ENCODE measurements at regions not wholly inside any gene's neighbourhood (a gene's known extent, or its start where the extent isn't known, plus 50 kb on each side); places are given as distances from the start of the nearest gene placed in this dataset.
"Not testable (repeated sequence)": the region's sequence is repeated elsewhere in the genome, so short reads cannot be mapped to it uniquely, and the experiment has no call there.

DNA sequence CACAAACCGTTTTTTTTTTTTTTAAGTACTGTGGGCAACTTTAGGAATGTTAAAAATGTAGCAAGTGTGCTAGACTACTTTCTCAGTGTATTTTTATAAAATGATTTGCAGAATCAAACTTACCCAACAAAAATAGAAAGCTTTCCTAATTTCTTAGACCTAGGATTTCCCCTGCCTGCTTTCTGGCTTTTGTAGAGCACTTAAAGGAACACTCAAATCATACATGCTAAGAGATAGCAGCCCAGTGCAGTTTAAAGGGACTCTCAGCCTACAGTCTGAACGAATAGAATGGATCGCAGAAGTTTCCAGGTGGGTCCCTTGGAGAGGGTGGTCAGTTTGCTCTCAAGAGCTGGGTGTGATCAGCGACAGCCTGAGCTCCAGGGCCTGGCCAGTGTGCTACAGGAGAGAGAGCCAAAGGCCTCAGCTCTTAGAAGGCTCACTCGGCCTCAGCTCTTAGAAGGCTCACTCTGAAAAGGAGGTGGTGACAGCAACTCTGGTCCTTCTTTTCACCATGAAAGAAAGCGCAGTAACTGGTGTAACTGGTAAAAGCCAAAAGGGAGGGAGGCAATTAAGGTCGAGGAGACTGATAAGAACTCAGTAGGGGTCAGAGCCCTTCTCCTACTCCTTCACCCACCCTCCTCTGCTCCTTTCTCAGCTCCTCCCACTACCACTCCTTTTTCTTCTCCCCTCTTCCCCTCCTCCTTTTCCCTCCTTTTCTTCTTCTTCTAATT, 142.4 kb downstream of the ZFP64 start:
- peak; percentile 54 for DNase-seq (ENCODE audit: low spot score)

GRCh38 chr20:52047811-52048764, 143.5 kb downstream of the ZFP64 start:
- no peak for DNase-seq (ENCODE audit: low spot score)

GRCh38 chr20:52041966-52042365, 149.6 kb downstream of the ZFP64 start:
- DNase-seq (ENCODE audit: low spot score), result no peak

DNA sequence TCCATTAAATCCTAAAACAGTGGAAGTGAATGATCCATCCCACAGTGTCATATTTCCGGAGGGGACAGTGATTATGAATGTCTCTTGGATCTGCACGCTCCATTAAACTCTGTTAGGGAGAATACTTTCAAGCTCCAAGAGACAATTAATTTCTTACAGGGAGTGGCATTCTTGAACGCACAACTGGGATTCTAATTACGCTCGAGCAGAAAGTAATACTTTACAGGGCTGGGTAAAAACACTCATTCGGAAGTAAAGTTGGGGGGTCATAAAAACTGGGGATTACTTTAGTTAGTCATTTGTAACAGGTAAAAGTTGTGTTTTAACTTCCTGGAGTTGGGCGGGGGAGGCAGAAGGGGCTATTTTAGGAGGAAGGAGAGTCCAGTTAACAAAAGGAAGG, 151.8 kb downstream of the ZFP64 start:
- no peak for DNase-seq (ENCODE audit: low spot score)

DNA sequence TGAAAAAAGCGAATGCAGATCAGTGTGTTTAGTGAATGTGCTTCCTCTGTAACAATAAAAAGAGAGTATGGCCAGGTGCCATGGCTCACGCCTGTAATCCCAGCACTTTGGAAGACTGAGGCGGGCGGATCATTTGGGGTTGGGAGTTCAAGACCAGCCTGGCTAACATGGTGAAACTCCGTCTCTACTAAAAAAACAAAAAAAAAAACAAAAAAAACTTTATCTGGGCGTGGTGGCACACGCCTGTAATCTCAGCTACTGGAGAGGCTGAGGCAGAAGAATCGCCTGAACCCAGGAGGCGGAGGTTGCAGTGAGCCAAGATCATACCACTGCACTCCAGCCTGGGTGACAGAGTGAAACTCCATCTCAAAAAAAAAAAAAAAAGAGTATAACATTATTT, 152.9 kb downstream of the ZFP64 start:
- not testable (repeated sequence) for DNase-seq (ENCODE audit: low spot score)

- DNase-seq (ENCODE audit: low spot score), result no peak
Measured at GRCh38 chr20:52037370-52037769, 154.2 kb downstream of the ZFP64 start.

DNA sequence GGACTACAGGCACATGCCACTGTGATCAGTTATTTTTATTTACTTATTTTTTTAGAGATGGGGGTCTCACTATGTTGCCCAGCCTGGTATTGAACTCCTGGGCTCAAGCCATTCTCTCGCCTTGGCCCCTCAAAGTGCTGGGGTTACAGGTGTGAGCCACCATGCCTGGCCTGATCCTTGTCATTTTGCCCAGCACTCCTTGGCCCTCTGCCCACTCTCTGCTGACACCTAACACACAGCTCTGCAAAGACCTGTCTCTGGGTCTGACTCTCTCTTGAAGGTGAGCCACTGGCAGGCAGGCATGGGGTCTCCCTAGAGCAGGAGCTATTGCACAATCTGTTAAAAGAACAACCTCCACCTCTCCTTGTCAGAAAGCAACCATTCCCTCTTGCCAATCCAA, 155.6 kb downstream of the ZFP64 start:
- DNase-seq (ENCODE audit: low spot score), result no peak

DNA sequence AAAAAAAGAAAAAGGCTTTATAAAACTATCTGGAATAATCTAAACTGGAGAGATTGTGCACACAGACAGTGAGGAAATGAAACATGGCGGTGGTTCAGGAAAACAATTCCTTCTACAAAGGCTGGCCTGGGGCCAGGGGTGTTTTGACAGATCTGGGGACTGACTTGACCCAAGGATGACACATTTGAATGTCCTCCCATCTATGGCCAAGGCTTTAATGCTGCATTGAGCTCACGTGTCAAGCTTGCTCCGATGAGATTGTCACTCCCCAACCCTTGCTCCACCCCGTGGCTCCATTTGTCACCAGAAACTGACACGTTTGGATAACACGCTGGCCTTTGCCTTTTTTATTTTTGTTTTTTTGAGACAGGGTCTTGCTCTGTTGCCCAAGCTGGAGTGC, 156.1 kb downstream of the ZFP64 start:
- DNase-seq (ENCODE audit: low spot score), result no peak

DNA sequence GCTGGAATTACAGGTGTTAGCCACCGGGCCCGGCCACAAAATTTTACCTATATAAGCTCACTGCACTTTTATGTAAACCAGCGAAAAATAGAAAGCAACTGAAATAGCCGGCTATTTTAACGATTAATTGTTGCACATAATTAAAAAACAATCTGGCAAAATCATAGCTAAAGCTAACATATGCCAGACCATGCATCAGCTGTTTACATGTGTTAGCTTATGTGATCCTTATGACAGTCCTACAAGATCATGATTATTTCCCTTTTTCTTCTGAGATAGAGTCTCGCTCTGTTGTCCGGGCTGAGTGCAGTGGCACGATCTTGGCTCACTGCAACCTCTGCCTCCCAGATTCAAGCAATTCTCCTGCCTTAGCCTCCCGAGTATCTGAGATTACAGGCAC, 157.0 kb downstream of the ZFP64 start:
- DNase-seq (ENCODE audit: low spot score), result no peak

DNA sequence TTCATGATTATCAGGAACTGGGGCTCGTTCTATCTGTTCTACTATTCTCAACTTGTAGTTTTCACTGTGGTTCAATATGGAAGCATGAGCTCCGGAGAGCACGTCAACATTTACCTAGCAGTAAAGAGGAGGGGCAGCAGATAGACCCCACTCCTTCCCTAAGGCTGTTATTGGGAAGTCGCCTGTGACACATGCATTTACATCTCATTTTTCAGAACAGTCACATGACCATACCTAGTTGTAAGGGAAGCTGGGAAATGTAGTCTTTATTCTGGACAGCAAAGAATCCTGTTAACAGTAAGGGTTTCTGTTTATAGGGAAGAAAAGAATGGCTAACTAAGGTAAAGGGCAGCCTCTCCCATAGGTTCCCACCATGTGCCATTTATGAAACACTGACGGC, 158.3 kb downstream of the ZFP64 start:
- no peak for DNase-seq (ENCODE audit: low spot score)

GRCh38 chr20:52032304-52032683, 159.3 kb downstream of the ZFP64 start:
- not testable (repeated sequence) for DNase-seq (ENCODE audit: low spot score)

DNA sequence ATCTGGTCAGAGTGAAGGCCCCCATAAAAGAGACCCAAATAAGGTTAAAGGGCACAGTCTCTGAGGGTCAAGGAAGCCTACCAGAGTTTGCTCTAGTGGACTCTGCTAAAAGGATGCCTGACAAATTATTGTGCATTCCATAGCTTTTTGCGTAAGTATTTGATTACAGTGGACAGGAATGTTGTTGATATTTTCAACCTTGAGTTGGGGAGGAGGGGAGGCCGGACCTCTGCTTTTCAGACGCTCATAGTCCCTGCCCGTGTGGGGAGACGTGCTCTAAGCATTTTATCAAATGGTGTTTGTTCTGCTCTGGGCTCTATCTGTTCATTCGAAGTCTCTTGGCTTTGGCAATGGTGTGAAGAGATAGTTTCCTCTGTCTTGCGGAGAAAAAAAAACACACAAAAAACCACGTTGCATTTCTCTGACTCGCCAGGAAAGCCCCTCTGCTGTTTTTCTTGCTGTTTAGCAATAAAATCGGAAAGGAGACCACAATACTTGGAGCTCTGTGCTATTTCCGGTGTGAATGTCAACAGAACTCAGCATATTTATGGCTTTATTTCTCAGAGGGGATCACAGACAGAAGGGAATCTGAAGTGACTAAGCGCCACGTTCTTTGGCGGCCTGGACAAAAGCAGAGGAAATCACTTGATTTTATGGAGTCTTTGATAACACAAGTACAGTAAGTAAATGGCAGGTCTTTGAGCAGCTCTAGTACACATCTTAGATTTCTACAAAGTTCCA, 159.8 kb downstream of the ZFP64 start:
- DNase-seq (ENCODE audit: low spot score), result peak; percentile 75

- peak; percentile 35 for DNase-seq (ENCODE audit: low spot score)
Measured at GRCh38 chr20:52031206-52031562, 160.4 kb downstream of the ZFP64 start.

- not testable (repeated sequence) for DNase-seq (ENCODE audit: low spot score)
Measured at GRCh38 chr20:52029129-52029528, 162.4 kb downstream of the ZFP64 start.

DNA sequence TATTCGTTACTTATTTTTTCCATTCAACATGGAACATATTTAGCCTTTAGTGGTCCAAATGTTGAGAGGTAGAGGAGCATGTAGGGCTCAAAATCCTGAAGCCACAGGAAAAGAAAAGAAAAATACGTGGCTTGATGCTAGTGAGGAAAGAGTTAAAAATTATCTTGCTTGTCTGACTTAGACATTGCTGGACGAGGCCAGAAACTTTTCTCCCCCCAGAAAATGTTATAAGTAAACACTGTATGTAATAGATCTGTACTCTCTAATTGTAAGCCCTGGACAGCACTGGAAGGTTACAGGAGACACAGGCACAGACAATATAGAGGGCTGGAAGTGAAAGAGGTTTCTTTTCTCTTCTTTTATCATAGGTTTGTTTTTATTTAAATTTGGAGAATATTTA, 165.6 kb downstream of the ZFP64 start:
- DNase-seq (ENCODE audit: low spot score), result no peak

DNA sequence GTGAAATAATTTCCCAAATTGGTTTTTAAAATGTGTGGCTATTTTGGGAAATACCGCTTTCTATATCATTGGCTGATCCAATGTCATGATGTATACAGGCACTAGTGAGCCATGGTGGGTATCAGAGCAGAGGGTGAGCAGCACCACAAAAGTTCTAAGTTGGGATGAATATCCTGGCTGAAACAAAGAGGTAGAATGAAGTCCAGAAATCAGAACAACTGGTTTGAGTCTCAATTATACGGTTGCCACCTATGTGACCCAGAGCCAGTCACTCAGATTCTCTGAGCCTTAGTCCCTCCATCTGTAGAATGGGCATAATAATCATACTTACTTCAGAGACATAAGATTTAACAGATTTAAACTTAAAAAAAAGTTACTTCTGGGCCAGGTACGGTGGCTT, 172.3 kb downstream of the ZFP64 start:
- no peak for DNase-seq (ENCODE audit: low spot score)

DNA sequence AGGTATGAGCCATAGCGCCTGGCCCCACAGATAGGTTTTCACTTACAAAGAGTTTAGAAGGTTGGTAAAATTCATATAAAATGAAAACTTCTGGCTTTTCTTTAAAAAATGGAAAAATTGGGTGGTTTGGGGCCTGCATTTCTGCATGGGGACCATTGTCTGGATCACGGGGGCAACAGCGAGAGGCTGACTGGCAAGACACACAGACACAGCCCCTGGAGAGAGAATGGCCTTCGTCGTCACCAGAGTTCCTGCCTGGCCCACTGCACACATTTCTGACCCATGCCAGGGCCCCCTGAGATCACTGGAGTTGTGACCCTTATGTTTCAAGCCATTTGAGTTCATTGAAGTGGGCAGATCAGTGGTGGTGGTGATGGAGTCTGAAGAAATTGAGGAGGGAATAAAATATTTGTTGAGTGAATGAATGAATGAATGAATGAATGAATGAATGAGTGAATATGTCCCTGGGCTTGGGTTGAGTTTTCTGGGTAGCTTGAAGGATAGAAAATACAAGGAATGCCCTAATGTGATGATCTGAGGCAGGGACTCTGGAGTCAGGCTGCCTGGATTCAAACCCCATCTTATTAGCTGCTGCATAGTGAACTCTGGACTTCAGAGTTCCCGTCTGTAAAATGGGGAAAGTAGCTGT, 173.8 kb downstream of the ZFP64 start:
- no peak for DNase-seq (ENCODE audit: low spot score)

DNA sequence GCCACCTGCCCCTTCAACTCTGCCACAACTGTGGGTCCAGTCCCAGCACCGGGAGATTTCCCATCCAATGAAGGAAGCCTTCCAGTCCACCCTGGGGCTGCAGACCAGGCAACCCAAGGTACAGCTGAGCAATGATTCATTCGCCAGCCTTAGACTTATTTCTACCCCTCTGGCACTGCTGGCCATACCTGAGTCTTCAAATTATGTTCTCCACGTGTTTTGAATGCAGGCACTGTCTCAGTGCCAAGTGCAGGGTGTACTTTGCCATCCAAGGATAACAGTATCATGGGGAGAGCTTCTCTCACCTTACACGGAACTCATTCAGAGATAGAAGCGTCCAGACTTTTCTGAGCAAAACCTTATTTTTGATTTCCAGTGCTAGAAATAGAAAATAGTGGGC, 175.6 kb downstream of the ZFP64 start:
- DNase-seq (ENCODE audit: low spot score), result no peak

GRCh38 chr20:52015155-52015554, 176.4 kb downstream of the ZFP64 start:
- no peak for DNase-seq (ENCODE audit: low spot score)

GRCh38 chr20:52012079-52012478, 179.5 kb downstream of the ZFP64 start:
- DNase-seq (ENCODE audit: low spot score), result no peak

DNA sequence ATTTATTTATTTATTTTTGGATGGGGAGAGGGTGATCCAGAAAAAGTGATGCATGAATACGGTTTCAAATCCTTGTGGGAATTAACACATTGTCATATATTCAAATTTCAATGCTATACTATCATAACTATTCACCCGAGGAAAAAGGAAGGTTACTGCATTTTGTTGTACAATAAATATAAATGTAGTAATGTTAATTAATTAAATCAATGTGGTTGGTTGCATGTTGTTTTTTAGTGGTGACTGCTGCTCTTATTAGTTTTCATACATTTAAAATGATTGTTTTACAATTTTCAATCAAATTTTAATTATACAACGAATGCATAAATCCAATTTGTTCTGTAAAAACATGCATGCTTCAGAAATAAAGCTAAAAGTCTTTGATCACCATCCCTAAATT, 180.5 kb downstream of the ZFP64 start:
- no peak for DNase-seq (ENCODE audit: low spot score)

- DNase-seq (ENCODE audit: low spot score), result no peak
Measured at GRCh38 chr20:52010541-52010940, 181.0 kb downstream of the ZFP64 start.

Measured in AG20443 (cell line).